HL-60 (cell line): ENCODE measurements at regions not wholly inside any gene's neighbourhood (a gene's known extent, or its start where the extent isn't known, plus 50 kb on each side); places are given as distances from the start of the nearest gene placed in this dataset.

Experiments
- DNase-seq, 2 experiments: peaks; one replicate each; pipeline ENCODE4 v3.0.0-alpha.2; 2010 to 2020; ENCODE audit warnings: low read depth in 1 of 2, low spot score in 1 of 2
- H3K27ac ChIP-seq: fragments of 250-450 bp; sonication (Bioruptor Pico); replicated peaks from 2 replicates; pipeline ENCODE4 v1.5.1; 2020; ENCODE audit warnings: mild to moderate bottlenecking, moderate library complexity
- H3K27me3 ChIP-seq: fragments of 250-450 bp; sonication (Bioruptor Pico); 2 replicates; pipeline ENCODE4 v1.5.1; 2021; ENCODE audit warnings: mild to moderate bottlenecking, moderate library complexity; ENCODE audit not compliant: insufficient read depth, poor library complexity, severe bottlenecking
- H3K4me3 ChIP-seq: replicated peaks from 2 replicates; pipeline ENCODE4 v1.5.1; 2011; ENCODE audit warnings: mild to moderate bottlenecking, control low read depth, low read length; ENCODE audit not compliant: insufficient read depth
- GABPA ChIP-seq: IDR thresholded peaks from 2 replicates; pipeline ENCODE4 v1.6.1; 2012; ENCODE audit warnings: low read depth
- POLR2AphosphoS5 ChIP-seq: IDR thresholded peaks from 2 replicates; pipeline ENCODE4 v1.6.1; 2012; ENCODE audit warnings: low read depth
- SPI1 ChIP-seq: IDR thresholded peaks from 2 replicates; pipeline ENCODE4 v1.6.1; 2012; ENCODE audit warnings: low read depth, mild to moderate bottlenecking, borderline replicate concordance
- TF ChIP-seq, protein P1 (sequence below): IDR thresholded peaks from one replicate; pipeline ENCODE4 v1.5.1; 2011; ENCODE audit warnings: low read length, control low read depth, inconsistent platforms; ENCODE audit not compliant: insufficient read depth
- TF ChIP-seq, protein P2 (sequence below): IDR thresholded peaks from 2 replicates; pipeline ENCODE4 v1.6.1; 2012; ENCODE audit warnings: low read depth; ENCODE audit not compliant: insufficient replicate concordance

DNA sequence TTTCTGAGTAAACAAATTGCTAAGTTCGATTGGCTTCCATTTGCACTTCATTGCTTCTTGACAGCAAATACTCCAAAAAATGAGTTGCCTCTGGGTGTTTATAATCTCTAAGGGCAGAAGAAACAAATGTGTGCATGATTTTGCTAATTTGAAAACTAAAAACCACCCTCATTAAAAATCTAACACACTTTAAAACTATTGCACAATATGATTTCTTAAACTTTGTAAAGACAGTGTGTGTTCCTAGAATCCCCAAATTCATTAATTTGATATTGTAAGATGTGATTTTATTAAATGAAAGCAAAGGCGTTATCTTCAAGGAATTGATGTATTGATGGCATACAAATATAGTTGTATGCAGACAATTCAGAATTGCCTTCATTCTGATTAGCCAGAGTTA, 350.9 kb downstream of the OLFM3 start:
- DNase-seq: no peak
- H3K27ac ChIP-seq: no peak overlapping the region
- H3K27me3 ChIP-seq: no peaks in the 10 kb centered on the region
- no peak overlapping the region for H3K4me3 ChIP-seq
- TF ChIP-seq POLR2AphosphoS5: no peak
- TF ChIP-seq, protein P1, sequence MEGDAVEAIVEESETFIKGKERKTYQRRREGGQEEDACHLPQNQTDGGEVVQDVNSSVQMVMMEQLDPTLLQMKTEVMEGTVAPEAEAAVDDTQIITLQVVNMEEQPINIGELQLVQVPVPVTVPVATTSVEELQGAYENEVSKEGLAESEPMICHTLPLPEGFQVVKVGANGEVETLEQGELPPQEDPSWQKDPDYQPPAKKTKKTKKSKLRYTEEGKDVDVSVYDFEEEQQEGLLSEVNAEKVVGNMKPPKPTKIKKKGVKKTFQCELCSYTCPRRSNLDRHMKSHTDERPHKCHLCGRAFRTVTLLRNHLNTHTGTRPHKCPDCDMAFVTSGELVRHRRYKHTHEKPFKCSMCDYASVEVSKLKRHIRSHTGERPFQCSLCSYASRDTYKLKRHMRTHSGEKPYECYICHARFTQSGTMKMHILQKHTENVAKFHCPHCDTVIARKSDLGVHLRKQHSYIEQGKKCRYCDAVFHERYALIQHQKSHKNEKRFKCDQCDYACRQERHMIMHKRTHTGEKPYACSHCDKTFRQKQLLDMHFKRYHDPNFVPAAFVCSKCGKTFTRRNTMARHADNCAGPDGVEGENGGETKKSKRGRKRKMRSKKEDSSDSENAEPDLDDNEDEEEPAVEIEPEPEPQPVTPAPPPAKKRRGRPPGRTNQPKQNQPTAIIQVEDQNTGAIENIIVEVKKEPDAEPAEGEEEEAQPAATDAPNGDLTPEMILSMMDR: no peak
- TF ChIP-seq, protein P2, sequence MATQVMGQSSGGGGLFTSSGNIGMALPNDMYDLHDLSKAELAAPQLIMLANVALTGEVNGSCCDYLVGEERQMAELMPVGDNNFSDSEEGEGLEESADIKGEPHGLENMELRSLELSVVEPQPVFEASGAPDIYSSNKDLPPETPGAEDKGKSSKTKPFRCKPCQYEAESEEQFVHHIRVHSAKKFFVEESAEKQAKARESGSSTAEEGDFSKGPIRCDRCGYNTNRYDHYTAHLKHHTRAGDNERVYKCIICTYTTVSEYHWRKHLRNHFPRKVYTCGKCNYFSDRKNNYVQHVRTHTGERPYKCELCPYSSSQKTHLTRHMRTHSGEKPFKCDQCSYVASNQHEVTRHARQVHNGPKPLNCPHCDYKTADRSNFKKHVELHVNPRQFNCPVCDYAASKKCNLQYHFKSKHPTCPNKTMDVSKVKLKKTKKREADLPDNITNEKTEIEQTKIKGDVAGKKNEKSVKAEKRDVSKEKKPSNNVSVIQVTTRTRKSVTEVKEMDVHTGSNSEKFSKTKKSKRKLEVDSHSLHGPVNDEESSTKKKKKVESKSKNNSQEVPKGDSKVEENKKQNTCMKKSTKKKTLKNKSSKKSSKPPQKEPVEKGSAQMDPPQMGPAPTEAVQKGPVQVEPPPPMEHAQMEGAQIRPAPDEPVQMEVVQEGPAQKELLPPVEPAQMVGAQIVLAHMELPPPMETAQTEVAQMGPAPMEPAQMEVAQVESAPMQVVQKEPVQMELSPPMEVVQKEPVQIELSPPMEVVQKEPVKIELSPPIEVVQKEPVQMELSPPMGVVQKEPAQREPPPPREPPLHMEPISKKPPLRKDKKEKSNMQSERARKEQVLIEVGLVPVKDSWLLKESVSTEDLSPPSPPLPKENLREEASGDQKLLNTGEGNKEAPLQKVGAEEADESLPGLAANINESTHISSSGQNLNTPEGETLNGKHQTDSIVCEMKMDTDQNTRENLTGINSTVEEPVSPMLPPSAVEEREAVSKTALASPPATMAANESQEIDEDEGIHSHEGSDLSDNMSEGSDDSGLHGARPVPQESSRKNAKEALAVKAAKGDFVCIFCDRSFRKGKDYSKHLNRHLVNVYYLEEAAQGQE: no peak

DNA sequence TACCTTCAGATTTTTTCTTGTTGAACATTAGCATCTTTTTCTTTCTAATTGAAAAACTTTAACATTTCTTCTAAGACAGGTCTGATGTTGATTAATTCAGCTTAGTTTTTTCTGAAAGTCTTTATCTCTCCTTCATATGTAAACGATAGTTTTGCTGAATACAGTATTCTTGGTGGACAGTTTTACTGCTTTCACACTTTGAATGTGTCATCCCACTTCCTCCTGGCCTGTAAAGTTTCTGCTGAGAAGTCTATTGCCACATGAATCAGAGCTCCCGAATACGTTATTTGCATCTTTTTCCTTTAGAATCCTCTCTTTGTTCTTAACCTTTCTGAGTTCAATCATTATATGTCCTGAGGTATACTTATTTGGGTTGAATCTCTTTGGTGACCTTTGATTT, 344.2 kb downstream of the OLFM3 start:
- TF ChIP-seq SPI1 (no peak), GABPA (no peak), POLR2AphosphoS5 (no peak)
- TF ChIP-seq, protein P1: no peak
- TF ChIP-seq, protein P2: no peak
- no peak for DNase-seq
- no peak overlapping the region for H3K27ac ChIP-seq
- no peaks in the 10 kb centered on the region for H3K27me3 ChIP-seq
- no peak overlapping the region for H3K4me3 ChIP-seq

DNA sequence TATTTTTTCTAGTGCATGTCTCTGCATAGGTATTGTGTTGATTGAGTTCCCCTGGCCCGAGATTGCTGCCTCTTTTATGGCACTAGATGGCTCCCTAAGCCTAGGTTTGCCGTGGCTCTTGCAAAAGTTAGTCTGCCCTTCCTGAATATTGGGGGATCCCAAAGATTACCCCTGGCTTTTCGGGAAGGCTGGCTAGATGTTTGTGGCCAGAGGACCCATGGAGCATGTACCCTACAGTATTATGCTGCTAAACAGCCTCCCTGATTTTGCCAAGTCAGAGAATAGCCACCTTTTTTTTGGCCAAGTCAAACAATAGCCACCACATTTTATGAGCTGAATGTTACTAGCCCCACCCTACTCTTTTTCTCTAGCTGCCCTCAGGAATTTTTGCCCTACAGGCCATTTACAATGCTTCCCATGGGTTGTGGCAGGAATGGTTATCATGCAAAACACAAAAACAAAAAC, 343.2 kb downstream of the OLFM3 start:
- Histone ChIP-seq H3K27me3 (no peaks in the 10 kb centered on the region), H3K27ac (no peak overlapping the region), H3K4me3 (no peak overlapping the region)
- DNase-seq: no peak
- TF ChIP-seq, protein P1: no peak
- no peak for TF ChIP-seq SPI1
- no peak for TF ChIP-seq GABPA
- TF ChIP-seq, protein P2: no peak
- TF ChIP-seq POLR2AphosphoS5: no peak
